ENCODE measurements at regions not wholly inside any gene's neighbourhood (a gene's known extent, or its start where the extent isn't known, plus 50 kb on each side); places are given as distances from the start of the nearest gene placed in this dataset.

GRCh38 chr18:51300912-51301311 is 103.4 kb upstream of the MEX3C start:
- H3K4me3 Mint-ChIP-seq (ENCODE audit: low read depth, unreplicated experiment) = no peak overlapping the region
- intact Hi-C loops (cut with micrococcal nuclease; ENCODE audit: unreplicated experiment) = no loop called here
- no peaks in the 10 kb centered on the region for H3K27me3 Mint-ChIP-seq (ENCODE audit: unreplicated experiment)
- H3K9me3 Mint-ChIP-seq (ENCODE audit: low read depth, unreplicated experiment) = peaks cover under 1% of the 10 kb centered on the region
- DNase-seq = no peak
- H3K27ac Mint-ChIP-seq (ENCODE audit: unreplicated experiment) = no peak overlapping the region
- CTCF ChIA-PET = no interaction called here
- no peaks in the 10 kb centered on the region for H3K36me3 Mint-ChIP-seq (ENCODE audit: insufficient read depth, unreplicated experiment)
- no TSS peak for BruUV-seq (replicated peaks)
- H3K4me1 Mint-ChIP-seq (ENCODE audit: low read depth, unreplicated experiment) = no peaks in the 10 kb centered on the region
- no peak for TF ChIP-seq CTCF (IDR thresholded peaks at IDR 0.05; ENCODE audit: unreplicated experiment)

GRCh38 chr18:51301376-51301775 is 103.9 kb upstream of the MEX3C start:
- Mint-ChIP-seq H3K4me3 (ENCODE audit: low read depth, unreplicated experiment) (no peak overlapping the region), H3K27me3 (ENCODE audit: unreplicated experiment) (no peaks in the 10 kb centered on the region), H3K9me3 (ENCODE audit: low read depth, unreplicated experiment) (peaks cover 5% of the 10 kb centered on the region), H3K36me3 (ENCODE audit: insufficient read depth, unreplicated experiment) (no peaks in the 10 kb centered on the region), H3K4me1 (ENCODE audit: low read depth, unreplicated experiment) (no peaks in the 10 kb centered on the region), H3K27ac (ENCODE audit: unreplicated experiment) (no peak overlapping the region)
- no TSS peak for BruUV-seq (replicated peaks)
- TF ChIP-seq CTCF (IDR thresholded peaks at IDR 0.05; ENCODE audit: unreplicated experiment) = no peak
- intact Hi-C loops (cut with micrococcal nuclease; ENCODE audit: unreplicated experiment) = no loop called here
- CTCF ChIA-PET = no interaction called here
- no peak for DNase-seq

- no TSS peak for BruUV-seq (replicated peaks)
- Mint-ChIP-seq H3K9me3 (ENCODE audit: low read depth, unreplicated experiment) (no peaks in the 10 kb centered on the region), H3K4me1 (ENCODE audit: low read depth, unreplicated experiment) (no peaks in the 10 kb centered on the region), H3K27me3 (ENCODE audit: unreplicated experiment) (no peaks in the 10 kb centered on the region), H3K27ac (ENCODE audit: unreplicated experiment) (no peak overlapping the region), H3K4me3 (ENCODE audit: low read depth, unreplicated experiment) (no peak overlapping the region), H3K36me3 (ENCODE audit: insufficient read depth, unreplicated experiment) (no peaks in the 10 kb centered on the region)
- intact Hi-C loops (cut with micrococcal nuclease; ENCODE audit: unreplicated experiment) = no loop called here
- TF ChIP-seq CTCF (IDR thresholded peaks at IDR 0.05; ENCODE audit: unreplicated experiment) = no peak
- no peak for DNase-seq
- CTCF ChIA-PET = no interaction called here
These were observed 119.2 kb upstream of the MEX3C start for GRCh38 chr18:51316677-51317076.

- no peak for DNase-seq
- CTCF ChIA-PET = no interaction called here
- peaks cover 24% of the 10 kb centered on the region for H3K27me3 Mint-ChIP-seq (ENCODE audit: unreplicated experiment)
- no TSS peak for BruUV-seq (replicated peaks)
- H3K9me3 Mint-ChIP-seq (ENCODE audit: low read depth, unreplicated experiment) = no peaks in the 10 kb centered on the region
- no peaks in the 10 kb centered on the region for H3K36me3 Mint-ChIP-seq (ENCODE audit: insufficient read depth, unreplicated experiment)
- intact Hi-C loops (cut with micrococcal nuclease; ENCODE audit: unreplicated experiment) = no loop called here
- H3K4me1 Mint-ChIP-seq (ENCODE audit: low read depth, unreplicated experiment) = no peaks in the 10 kb centered on the region
- no peak for TF ChIP-seq CTCF (IDR thresholded peaks at IDR 0.05; ENCODE audit: unreplicated experiment)
- no peak overlapping the region for H3K4me3 Mint-ChIP-seq (ENCODE audit: low read depth, unreplicated experiment)
- H3K27ac Mint-ChIP-seq (ENCODE audit: unreplicated experiment) = no peak overlapping the region
These were observed 124.2 kb upstream of the MEX3C start for GRCh38 chr18:51321696-51322095.

GRCh38 chr18:51323961-51324360 is 126.5 kb upstream of the MEX3C start:
- intact Hi-C loops (cut with micrococcal nuclease; ENCODE audit: unreplicated experiment) = no loop called here
- no peak for DNase-seq
- Mint-ChIP-seq H3K4me3 (ENCODE audit: low read depth, unreplicated experiment) (no peak overlapping the region), H3K27me3 (ENCODE audit: unreplicated experiment) (peaks cover 25% of the 10 kb centered on the region), H3K4me1 (ENCODE audit: low read depth, unreplicated experiment) (no peaks in the 10 kb centered on the region), H3K9me3 (ENCODE audit: low read depth, unreplicated experiment) (no peaks in the 10 kb centered on the region), H3K36me3 (ENCODE audit: insufficient read depth, unreplicated experiment) (no peaks in the 10 kb centered on the region), H3K27ac (ENCODE audit: unreplicated experiment) (no peak overlapping the region)
- CTCF ChIA-PET = interaction anchor here (0.6 kb wide), 2 partner anchors 64 to 79 kb away, joined by 3 to 4 read pairs; no protein-coding TSS in a partner anchor
- BruUV-seq (replicated peaks) = no TSS peak
- no peak for TF ChIP-seq CTCF (IDR thresholded peaks at IDR 0.05; ENCODE audit: unreplicated experiment)

Measured in Calu3 (cell line).